GM18873 (cell line): ENCODE measurements at regions not wholly inside any gene's neighbourhood (a gene's known extent, or its start where the extent isn't known, plus 50 kb on each side); places are given as distances from the start of the nearest gene placed in this dataset.

ENCODE experiments used
- ATAC-seq: cut with Tn5 transposase; IDR thresholded peaks from one replicate; pipeline ENCODE4 v1.9.1; 2021; ENCODE audit warnings: mild to moderate bottlenecking, moderate library complexity, moderate number of reproducible peaks; ENCODE audit not compliant: unreplicated experiment, low FRiP score

GRCh38 chr5:133746834-133747233 is 134.5 kb upstream of the FSTL4 start:
- no peak for ATAC-seq

DNA sequence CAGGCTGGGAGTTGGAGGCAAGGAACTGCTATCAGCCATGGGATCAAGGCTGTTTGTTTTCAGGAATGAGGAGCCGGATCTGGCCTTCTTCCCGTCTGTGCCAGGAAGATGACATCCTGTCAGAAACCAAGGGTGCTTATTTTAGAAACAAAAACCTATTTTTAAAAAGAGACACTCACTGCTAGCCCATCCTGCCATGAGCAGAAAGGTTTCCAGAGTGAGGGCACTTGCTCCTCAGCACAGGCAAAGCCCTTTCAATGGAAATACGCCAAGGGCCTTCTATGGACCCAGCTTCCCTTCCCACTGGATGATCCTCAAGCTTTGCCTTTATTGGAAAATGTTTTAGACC is 132.6 kb upstream of the FSTL4 start:
- no peak for ATAC-seq

- ATAC-seq: no peak
These were observed 132.0 kb upstream of the FSTL4 start for GRCh38 chr5:133744051-133744959.

DNA sequence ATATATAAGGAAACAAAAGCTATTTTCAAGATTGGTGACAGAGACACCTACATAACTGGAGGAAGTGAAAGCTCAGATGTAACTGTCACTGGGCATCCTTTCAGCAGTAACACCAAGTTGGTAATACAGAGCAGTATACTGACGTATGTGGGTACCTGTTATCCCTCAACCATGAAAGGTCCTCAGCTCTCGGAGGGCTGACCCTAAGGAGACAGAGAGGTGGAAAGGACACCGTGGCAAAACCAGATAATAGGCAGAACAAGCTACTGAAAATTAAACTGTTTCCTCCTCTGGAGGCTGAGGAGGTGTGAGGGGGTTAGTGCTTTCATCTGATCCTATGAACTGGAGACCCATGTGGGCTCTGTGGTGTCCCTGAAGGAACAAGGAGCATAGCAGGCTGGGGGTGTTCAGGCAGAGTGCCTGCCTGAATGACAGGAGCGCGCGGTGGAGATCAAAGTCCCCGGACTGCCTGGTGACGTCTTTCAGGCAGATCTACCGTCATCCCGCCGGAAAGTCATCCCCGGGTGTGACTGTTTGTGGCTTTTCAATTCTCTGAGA is 130.2 kb upstream of the FSTL4 start:
- no peak for ATAC-seq

- no peak for ATAC-seq
These were observed 129.5 kb upstream of the FSTL4 start for GRCh38 chr5:133741818-133742355.

DNA sequence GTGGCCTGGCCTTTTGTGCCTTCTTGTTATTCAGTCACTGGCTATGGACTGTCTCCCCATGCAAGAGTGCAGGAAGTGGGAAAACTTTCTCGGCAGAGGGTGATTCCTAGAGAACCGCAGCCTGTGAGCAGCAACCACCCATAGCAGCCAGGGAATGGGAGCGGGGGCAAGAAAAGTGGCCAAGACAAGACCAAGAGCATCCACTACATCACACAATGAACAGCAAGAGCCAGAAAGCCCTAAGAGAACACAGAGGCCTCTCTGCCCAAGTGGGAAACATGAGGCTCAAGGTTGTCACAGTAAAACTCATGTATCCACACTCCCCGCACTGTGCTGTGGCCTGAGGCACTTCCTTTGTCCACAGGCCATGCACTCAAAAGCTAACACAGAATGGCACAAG is 129.1 kb upstream of the FSTL4 start:
- no peak for ATAC-seq

- no peak for ATAC-seq
These were observed 126.9 kb upstream of the FSTL4 start for GRCh38 chr5:133739181-133739780.

GRCh38 chr5:133738271-133738670 is 125.9 kb upstream of the FSTL4 start:
- ATAC-seq: no peak

DNA sequence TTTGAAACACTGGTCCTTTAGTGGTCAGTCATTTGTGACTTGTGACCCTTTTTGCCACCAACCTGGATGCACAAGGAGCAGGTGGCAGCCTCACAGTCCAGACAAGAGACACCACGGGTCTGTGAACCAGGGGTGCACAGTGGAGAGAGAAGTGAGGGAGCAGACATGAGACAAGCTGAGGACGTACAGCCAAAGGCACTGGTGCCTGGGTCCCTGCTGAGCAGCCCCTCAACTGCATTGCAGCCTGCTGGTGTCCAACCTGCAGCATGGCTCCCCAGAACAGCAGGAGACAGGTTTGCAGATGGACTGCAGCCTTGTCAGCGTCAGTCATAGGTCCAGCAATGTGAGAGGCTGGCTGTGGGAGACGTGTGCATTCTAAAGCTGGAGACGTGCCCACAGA is 124.2 kb upstream of the FSTL4 start:
- ATAC-seq: no peak

DNA sequence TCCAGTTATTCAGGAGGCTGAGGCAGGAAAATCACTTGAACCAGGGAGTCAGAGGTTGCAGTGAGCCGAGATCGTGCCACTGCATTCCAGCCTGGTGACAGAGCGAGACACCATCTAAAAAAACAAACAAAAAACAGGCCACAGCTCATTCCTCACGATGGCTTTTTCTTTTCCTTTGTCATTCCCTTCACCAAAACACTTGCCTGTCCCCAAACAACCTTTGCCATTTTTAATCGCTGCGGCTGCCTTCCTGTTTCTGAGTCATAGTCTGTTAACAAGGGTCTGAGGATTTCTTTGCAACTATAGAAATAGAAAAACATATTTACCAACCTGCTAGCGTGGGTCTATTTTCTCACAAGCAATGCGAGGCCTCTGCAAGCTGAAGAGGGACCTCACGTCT is 123.0 kb upstream of the FSTL4 start:
- no peak for ATAC-seq

DNA sequence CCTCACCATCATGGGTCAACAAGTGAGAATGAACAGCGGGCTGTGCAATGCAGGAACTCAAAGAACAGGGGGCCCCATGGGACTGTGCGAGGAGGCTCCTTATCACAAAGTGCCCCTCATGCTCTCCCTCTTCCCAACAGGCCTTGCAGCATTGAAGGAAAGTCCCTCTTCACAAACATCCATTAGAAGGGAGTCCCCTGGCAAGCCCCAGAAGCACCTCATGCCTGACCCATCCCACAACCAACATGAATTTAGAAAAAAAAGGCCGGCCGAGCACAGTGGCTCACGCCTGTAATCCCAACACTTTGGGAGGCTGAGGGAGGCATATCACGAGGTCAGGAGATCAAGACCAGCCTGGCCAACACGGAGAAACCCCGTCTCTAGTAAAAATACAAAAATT is 122.6 kb upstream of the FSTL4 start:
- ATAC-seq: no peak

GRCh38 chr5:133732536-133732935 is 120.2 kb upstream of the FSTL4 start:
- no peak for ATAC-seq

- no peak for ATAC-seq
These were observed 119.6 kb upstream of the FSTL4 start for GRCh38 chr5:133731951-133732350.

- no peak for ATAC-seq
These were observed 118.5 kb upstream of the FSTL4 start for GRCh38 chr5:133730866-133731265.

GRCh38 chr5:133730346-133730745 is 118.0 kb upstream of the FSTL4 start:
- ATAC-seq: no peak

GRCh38 chr5:133729800-133730199 is 117.5 kb upstream of the FSTL4 start:
- no peak for ATAC-seq

- no peak for ATAC-seq
These were observed 116.1 kb upstream of the FSTL4 start for GRCh38 chr5:133728475-133728874.

DNA sequence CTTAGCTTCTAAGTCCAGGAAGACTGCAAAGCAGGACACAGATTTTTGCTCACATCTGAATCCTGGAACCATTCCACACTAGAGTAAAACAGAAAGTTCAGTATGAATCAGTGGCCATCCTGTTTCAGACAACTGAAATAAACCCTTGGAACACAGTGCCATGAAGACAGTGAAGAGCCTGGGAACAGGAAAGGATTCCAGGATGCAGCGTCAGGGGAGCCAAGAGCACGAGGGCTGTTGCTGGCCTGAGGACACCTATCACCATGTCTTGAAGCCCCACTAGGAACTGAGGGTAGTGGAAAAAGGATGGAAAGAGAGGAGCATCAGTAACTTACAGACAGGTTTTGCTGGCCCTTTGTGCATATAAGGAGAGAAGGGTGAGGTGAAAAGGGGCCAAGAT is 115.3 kb upstream of the FSTL4 start:
- ATAC-seq: no peak

DNA sequence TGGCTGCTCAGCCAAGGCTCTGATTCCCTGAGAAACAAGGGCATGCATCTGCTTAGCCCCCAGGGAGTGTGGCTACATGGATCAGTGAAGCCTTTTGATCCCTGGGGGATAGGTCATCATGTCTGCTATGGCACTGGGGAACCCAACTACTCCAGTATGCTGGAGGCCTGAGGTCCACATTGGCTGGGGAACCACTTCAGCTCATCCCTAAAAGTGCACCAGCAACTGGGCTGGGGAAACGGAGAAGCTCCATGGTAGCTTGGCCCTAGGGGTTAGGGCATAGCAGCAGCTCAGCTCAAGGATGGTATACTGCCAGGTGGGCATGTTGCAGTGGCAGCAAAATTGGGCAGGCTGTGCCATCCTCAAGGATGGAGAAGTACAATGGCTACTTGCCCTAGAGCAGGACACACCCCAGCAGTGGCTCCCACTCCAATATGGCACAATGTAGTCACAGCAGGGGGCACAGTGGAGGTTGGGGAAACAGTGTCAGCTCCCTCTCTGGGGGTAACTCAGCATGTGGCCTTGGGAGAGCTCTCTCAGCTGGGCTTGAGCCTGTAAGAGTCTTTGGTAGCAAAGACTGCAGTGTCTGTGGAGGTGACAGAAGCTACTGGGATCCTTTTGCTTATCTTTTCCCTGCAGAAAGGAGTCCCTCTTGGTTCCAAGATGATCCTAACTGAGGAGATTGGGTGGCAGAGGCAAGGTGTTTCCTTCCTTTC is 111.5 kb upstream of the FSTL4 start:
- ATAC-seq: no peak

GRCh38 chr5:133723126-133723525 is 110.8 kb upstream of the FSTL4 start:
- ATAC-seq: no peak

- ATAC-seq: no peak
These were observed 109.0 kb upstream of the FSTL4 start for GRCh38 chr5:133721365-133721764.
